ENCODE measurements at regions not wholly inside any gene's neighbourhood (a gene's known extent, or its start where the extent isn't known, plus 50 kb on each side); places are given as distances from the start of the nearest gene placed in this dataset.

DNA sequence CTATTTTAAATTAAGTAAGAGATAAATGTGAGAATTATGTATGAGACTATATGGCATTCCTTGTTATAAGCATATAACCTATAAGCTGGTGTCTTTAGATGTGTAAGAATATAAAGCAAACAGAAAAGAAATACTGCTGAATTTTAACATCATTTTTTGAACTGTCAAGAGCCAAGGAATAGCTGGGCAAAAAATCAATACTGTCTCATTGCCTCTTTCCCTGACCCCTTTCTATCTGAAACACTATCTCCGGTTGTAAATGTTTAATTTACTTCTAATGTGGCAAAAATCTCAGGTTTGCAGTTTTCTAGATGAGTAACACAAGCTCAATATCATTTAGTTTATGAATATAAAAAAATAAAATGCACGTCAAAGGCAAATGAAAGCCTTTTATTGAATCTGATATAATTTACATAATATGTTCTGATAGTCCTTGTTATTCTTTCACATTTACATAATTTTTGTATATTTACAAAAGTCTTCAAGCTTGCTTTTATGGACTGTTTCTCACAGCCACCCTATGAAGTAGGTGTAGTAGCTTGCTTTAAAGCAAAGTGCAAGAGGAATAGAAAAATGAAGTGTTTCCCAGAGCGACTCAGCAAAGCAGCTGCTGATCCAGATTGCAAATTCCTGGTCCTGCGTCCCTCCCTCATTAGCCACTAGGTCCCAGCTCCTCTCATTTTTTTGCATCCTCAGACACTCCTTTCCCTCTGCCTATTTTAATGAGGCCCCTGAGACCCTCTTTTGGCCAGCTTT is 188.2 kb upstream of the RFC3 start:
- WGBS (ENCODE audit: insufficient coverage, insufficient replicate concordance, low lambda C conversion rate, missing lambda C conversion rate) = 92% methylated on average over 4 of the region's 4 CpGs
- ChIA-PET SMC1A (ENCODE audit: uncharacterized antibody, unreplicated experiment) (interaction anchor here (1.0 to 1.8 kb wide), 7 partner anchors 8 to 92 kb away, joined by 3 to 6 read pairs (median 4); no protein-coding TSS in a partner anchor), CTCF (interaction anchor here (1.0 to 1.7 kb wide), 4 partner anchors 10 to 94 kb away, joined by 3 to 6 read pairs (median 4); no protein-coding TSS in a partner anchor), RAD21 (ENCODE audit: unreplicated experiment) (interaction anchor here (1.2 kb wide), 1 partner anchor 94 kb away, joined by 3 read pairs; no protein-coding TSS in a partner anchor), POLR2A (no interaction called here)
- intact Hi-C loops (cut with micrococcal nuclease; ENCODE audit: unreplicated experiment) = no loop called here
- H3K27me3 ChIP-seq (replicated peaks in 1 of 2; ENCODE audit: control insufficient read depth in 2 of 2, insufficient read depth in 2 of 2, low read length in 1 of 2) = no peaks in the 10 kb centered on the region
- no peak overlapping the region for H3K27ac ChIP-seq (ENCODE audit: control insufficient read depth, insufficient read depth)
- no peak for DNase-seq (ENCODE audit: low read depth, low spot score)
- in situ Hi-C loops (cut with MboI) = no loop called here
- FAIRE-seq = no peak
- no peak overlapping the region for H2AFZ ChIP-seq (ENCODE audit: control insufficient read depth, low read depth, low read length)
- BruUV-seq (replicated peaks) = no TSS peak
- no peak for ATAC-seq
- no peaks in the 10 kb centered on the region for H3K36me3 ChIP-seq (ENCODE audit: control insufficient read depth in 2 of 2, insufficient read depth in 2 of 2, low read length in 1 of 2)
- no peak overlapping the region for H3K9ac ChIP-seq (ENCODE audit: control insufficient read depth, insufficient read depth, low read length)
- H3K4me1 ChIP-seq (ENCODE audit: control insufficient read depth, insufficient read depth, low read length) = no peaks in the 10 kb centered on the region
- H3K4me3 ChIP-seq = no peak overlapping the region
- no peaks in the 10 kb centered on the region for H3K79me2 ChIP-seq (ENCODE audit: control insufficient read depth, insufficient read depth, low read length)
- H3K4me2 ChIP-seq (ENCODE audit: control insufficient read depth, insufficient read depth) = no peak overlapping the region
- TF ChIP-seq, protein P1, sequence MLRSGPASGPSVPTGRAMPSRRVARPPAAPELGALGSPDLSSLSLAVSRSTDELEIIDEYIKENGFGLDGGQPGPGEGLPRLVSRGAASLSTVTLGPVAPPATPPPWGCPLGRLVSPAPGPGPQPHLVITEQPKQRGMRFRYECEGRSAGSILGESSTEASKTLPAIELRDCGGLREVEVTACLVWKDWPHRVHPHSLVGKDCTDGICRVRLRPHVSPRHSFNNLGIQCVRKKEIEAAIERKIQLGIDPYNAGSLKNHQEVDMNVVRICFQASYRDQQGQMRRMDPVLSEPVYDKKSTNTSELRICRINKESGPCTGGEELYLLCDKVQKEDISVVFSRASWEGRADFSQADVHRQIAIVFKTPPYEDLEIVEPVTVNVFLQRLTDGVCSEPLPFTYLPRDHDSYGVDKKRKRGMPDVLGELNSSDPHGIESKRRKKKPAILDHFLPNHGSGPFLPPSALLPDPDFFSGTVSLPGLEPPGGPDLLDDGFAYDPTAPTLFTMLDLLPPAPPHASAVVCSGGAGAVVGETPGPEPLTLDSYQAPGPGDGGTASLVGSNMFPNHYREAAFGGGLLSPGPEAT (IDR thresholded peaks at IDR 0.05; ENCODE audit: low read depth) = no peak
- TF ChIP-seq BRCA1 (IDR thresholded peaks at IDR 0.05; ENCODE audit: low read depth, low read length) (no peak), SUPT20H (IDR thresholded peaks at IDR 0.05; ENCODE audit: borderline replicate concordance, control insufficient read depth, low read depth, low read length) (no peak), ZNF622 (IDR thresholded peaks at IDR 0.05) (no peak), LARP7 (IDR thresholded peaks at IDR 0.05) (no peak), FOXK2 (IDR thresholded peaks at IDR 0.05) (no peak), STAT1 (conservative IDR thresholded peaks at IDR 0.05) (no peak), NRF1 (conservative IDR thresholded peaks at IDR 0.05; ENCODE audit: low read depth, low read length) (no peak), SIN3A (IDR thresholded peaks at IDR 0.05; ENCODE audit: low read depth, low read length) (no peak), ESRRA (IDR thresholded peaks at IDR 0.05; ENCODE audit: low read length) (no peak), SIX5 (IDR thresholded peaks at IDR 0.05; ENCODE audit: low read depth, low read length, severe bottlenecking) (no peak), EGR1 (IDR thresholded peaks at IDR 0.05; ENCODE audit: borderline replicate concordance in 1 of 2, low read depth in 2 of 2, low read length in 2 of 2) (no peak), PAX5 (IDR thresholded peaks at IDR 0.05; ENCODE audit: borderline replicate concordance, low read depth, low read length) (no peak)
- TF ChIP-seq, protein P2, sequence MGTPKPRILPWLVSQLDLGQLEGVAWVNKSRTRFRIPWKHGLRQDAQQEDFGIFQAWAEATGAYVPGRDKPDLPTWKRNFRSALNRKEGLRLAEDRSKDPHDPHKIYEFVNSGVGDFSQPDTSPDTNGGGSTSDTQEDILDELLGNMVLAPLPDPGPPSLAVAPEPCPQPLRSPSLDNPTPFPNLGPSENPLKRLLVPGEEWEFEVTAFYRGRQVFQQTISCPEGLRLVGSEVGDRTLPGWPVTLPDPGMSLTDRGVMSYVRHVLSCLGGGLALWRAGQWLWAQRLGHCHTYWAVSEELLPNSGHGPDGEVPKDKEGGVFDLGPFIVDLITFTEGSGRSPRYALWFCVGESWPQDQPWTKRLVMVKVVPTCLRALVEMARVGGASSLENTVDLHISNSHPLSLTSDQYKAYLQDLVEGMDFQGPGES (IDR thresholded peaks at IDR 0.05) = no peak
- TF ChIP-seq, protein P3, sequence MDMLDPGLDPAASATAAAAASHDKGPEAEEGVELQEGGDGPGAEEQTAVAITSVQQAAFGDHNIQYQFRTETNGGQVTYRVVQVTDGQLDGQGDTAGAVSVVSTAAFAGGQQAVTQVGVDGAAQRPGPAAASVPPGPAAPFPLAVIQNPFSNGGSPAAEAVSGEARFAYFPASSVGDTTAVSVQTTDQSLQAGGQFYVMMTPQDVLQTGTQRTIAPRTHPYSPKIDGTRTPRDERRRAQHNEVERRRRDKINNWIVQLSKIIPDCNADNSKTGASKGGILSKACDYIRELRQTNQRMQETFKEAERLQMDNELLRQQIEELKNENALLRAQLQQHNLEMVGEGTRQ (IDR thresholded peaks at IDR 0.05; ENCODE audit: borderline replicate concordance, low read depth, low read length) = no peak
- TF ChIP-seq, protein P4, sequence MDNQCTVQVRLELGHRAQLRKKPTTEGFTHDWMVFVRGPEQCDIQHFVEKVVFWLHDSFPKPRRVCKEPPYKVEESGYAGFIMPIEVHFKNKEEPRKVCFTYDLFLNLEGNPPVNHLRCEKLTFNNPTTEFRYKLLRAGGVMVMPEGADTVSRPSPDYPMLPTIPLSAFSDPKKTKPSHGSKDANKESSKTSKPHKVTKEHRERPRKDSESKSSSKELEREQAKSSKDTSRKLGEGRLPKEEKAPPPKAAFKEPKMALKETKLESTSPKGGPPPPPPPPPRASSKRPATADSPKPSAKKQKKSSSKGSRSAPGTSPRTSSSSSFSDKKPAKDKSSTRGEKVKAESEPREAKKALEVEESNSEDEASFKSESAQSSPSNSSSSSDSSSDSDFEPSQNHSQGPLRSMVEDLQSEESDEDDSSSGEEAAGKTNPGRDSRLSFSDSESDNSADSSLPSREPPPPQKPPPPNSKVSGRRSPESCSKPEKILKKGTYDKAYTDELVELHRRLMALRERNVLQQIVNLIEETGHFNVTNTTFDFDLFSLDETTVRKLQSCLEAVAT (IDR thresholded peaks at IDR 0.05) = no peak
- no peaks in the 10 kb centered on the region for H4K20me1 ChIP-seq (ENCODE audit: control insufficient read depth, insufficient read depth)
- H3K9me3 ChIP-seq (replicated peaks; ENCODE audit: control insufficient read depth, insufficient read depth, low read length) = no peaks in the 10 kb centered on the region

Data from GM12878 (cell line).